ENCODE measurements at regions not wholly inside any gene's neighbourhood (a gene's known extent, or its start where the extent isn't known, plus 50 kb on each side); places are given as distances from the start of the nearest gene placed in this dataset.

DNA sequence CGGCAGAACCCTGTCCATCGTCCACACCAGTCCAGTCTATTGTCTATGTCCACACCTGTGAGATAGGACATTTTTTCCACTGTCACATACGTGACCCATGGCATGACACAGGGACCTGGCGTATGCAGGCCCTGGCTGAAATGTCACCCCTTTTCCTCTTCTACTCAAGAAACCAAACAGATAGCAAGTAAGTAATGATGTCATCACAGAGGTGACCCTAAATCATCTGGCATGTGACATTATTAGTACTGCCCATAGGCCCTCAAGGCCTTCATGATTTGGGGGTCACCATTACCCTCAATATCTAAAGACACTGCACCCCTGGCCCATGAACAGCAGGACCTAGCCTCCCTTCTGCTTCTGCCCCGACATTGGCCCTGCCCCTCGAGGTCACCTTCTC is 88.3 kb downstream of the LHX2 start:
- TF ChIP-seq AFF4 (CRISPR knock-in tag; IDR thresholded peaks at IDR 0.05; ENCODE audit: borderline replicate concordance), result no peak
- no peak for TF ChIP-seq CBFB (CRISPR knock-in tag; IDR thresholded peaks at IDR 0.05; ENCODE audit: low read depth)
- TF ChIP-seq, protein P1, sequence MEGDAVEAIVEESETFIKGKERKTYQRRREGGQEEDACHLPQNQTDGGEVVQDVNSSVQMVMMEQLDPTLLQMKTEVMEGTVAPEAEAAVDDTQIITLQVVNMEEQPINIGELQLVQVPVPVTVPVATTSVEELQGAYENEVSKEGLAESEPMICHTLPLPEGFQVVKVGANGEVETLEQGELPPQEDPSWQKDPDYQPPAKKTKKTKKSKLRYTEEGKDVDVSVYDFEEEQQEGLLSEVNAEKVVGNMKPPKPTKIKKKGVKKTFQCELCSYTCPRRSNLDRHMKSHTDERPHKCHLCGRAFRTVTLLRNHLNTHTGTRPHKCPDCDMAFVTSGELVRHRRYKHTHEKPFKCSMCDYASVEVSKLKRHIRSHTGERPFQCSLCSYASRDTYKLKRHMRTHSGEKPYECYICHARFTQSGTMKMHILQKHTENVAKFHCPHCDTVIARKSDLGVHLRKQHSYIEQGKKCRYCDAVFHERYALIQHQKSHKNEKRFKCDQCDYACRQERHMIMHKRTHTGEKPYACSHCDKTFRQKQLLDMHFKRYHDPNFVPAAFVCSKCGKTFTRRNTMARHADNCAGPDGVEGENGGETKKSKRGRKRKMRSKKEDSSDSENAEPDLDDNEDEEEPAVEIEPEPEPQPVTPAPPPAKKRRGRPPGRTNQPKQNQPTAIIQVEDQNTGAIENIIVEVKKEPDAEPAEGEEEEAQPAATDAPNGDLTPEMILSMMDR (IDR thresholded peaks at IDR 0.05), result no peak
- no peak for TF ChIP-seq SP1 (CRISPR knock-in tag; conservative IDR thresholded peaks at IDR 0.05)
- no peak for TF ChIP-seq PRDM15 (CRISPR knock-in tag; IDR thresholded peaks at IDR 0.05)
- no peak for TF ChIP-seq HMGXB4 (CRISPR knock-in tag; IDR thresholded peaks at IDR 0.05)
